HT1080 (cell line): ENCODE measurements at regions not wholly inside any gene's neighbourhood (a gene's known extent, or its start where the extent isn't known, plus 50 kb on each side); places are given as distances from the start of the nearest gene placed in this dataset.
A peak's percentile ranks its signal among the peaks of the same experiment; 100 is the strongest.

Experiments used
- DNase-seq: peaks from one replicate; pipeline ENCODE4 v3.0.0-alpha.2; 2015; ENCODE audit warnings: low read depth

DNA sequence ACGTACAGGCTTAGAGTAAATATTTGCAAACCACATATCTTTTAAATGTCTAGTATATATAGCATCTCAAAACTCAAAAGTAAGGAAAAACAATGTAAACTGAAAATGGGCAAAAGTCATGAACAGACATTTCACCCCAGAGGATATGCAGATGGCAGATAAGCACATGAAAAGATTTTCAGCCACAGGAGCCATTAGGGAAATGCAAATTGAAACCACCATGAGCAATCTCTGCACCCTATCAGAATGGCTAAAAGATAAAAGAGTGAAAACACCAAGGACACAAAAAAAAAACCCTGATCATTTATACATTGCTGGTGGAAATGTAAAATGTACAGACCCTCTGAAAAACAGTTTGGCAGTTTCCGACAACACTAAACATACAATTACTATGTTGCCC, 292.7 kb downstream of the ZNF516 start:
- DNase-seq, result no peak

DNA sequence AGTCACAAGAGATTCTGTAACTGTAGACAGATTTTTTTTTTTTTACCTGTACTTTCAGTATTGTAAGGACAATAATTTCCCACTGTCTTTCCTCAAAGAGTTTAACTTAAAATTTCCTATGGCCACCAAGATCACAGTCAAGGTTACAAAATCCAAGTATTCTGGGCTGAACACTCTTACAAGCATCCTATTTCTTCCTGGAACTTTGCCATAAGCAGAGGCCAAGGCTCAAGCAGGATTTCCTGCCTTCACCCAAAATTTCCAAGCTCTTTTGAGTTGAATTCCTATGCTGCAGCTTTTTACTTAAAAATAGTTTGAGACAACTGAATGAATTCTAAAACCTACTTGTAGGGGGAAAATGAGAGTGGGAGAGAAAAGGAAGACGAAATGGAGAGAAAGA, 299.4 kb downstream of the ZNF516 start:
- no peak for DNase-seq

DNA sequence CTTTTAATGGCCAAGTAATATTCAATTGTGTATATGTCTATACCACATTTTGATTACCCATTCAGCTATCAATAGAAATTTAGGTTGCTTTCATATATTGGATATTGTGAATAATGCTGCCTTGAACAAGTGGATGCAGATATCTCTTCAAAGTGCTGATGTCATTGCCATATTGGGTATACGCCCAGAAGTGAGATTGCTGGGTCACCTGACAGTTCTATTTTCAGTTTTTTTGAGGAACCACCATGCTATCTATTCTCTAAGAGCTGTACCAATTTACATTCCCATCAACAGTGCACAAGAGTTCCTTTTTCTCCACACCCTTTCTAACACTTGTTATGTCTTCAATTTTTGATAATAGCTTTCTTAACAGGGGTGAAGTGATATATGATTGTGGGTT, 306.9 kb downstream of the ZNF516 start:
- DNase-seq, result no peak

DNA sequence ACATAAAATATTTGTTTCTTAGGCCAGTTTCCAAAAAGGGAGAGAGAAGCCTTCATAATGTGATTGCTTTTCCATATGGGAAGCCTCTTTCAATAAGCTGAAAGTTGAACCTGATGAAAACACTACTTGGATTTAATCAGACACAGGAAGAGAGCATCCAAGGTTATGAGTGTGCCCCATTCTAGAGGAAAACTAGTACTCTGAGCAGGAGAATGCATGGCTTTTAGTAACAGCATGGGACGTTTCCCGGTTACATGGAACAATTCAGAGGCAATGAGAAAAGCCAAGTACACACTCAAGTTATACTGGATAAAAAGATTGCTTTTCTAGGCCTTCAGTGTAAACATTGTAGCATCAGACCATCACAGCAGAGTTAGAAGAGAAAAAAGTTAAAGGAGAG, 315.8 kb downstream of the ZNF516 start:
- no peak for DNase-seq

DNA sequence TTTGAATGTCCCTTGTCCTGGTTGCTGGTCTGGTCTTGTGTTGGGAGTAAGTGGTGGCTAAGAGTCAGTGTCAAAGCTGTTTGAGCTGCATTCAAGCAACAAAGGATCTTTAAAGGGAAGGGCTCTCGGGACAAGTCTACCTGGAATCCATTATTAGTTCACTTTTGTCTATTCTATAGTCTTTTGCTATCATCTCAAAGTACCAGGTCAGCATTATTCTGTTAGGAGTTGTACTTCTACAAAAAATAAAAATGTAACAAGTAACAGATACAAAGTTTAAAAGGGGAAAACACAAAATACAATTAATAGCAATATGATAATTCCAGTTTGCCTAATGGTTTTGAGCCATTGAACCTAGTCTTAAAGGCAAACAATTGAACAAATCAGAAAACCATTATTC, 317.9 kb downstream of the ZNF516 start:
- DNase-seq, result no peak

DNA sequence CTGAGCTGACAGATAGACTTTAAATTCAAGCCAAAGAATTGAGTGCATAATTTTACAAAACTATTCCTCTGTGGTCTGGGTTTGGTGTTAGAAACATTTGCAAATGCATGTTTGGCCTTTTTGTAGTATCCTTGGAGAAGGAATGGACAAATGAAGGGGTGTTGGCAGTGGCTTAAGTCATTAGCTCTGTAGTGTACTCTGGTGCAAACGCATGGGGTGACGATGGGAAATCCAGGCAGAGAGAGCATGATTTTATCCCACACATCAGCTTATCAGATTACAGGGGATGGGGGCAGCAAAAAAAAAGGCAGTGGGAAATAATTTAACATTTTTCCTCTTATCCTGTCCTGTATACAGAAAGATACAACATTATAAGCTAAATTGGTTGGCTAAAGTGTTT, 320.6 kb downstream of the ZNF516 start:
- no peak for DNase-seq

DNA sequence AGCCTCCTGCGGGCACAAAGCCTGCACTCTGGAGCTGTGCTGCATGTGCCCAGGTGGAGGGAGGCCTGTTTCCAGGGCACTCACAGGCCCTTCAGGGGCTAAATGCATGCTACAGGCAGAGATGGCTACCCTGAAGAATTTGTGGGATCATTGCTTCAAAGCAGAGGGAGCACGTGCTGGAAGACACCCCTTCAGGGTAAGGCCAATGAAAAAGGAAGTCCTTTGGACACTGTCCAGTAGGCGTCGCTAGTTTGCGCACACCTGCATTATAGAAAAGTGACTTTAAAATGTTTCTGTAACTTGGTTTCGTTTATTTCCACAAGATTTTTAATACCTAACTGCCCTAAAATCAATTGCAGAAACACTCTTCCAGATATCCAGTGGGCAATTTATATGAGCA, 325.3 kb downstream of the ZNF516 start:
- no peak for DNase-seq

DNA sequence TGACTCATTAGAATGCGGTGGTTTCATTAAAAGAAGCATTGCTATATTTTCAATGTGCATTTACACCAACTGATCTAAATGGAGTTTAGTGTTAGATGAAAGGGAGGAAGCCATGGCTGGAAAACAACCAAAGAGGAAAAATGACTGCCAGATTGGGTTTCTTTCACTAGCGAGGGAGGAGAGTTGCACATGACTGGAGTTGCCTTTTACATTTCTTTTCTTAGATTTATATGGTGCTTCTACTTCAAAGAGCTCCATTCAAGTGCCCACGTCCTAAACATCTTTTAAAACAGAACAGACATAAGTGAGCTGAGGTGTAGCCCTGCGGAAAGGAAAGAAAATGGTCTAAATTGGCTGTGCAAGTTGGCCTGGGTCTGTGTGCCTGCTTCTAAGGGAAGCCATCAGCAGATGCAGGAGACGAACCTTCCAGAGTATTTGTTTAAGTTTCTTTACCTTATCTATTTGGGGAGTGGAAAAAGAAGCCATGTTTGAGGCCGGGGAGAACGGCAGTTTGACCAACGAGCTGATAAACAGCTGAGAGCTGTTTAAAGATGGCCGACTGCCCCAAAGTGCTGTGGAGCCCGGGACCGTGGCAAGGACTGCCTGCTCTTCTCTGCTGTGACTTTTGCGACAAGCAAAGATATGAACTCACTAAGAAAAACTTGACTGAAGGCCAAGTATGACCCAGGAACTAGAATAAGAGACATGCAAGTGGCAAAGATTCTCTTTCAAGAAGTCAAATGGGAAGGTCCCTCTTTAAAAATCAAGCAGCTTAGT, 327.0 kb downstream of the ZNF516 start:
- DNase-seq, result no peak

DNA sequence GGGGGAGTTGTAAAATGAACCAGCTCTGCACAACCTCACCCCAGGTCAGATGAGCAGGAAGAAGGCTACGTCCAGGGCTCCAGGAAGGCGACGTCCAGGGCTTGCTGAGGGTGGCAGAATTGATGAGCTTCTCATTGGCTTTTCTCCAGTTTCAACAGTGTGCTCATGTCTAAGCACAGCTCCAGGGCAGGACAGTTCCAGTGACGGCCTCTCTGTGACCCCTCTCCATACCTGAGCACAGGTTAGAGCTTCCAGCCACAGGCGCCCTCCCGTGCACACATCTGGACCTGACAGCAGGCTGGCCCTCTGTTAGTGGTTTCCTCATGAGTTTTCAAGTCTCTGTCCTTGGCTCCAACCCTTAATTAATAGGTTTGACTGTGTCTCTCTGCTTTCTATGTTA, 327.6 kb downstream of the ZNF516 start:
- DNase-seq, result no peak

DNA sequence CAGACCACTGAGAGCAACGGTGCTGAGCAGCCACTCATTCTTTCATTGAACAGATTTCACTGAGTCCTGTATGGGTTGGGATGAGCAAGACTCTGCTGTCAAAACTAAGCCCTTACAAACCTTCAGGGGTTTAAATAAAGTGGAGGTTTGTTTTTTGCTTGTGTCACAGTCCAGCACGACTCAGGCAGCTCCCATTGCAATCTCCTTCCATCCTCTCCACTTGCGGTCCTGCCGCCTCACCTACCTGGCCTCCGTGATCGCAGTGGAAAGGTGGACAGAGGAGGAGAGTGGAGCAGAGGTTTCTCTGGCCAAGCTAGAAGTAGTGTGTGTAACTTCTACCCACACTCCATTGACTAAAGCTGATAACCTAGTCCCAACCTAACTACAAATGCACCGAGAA, 332.2 kb downstream of the ZNF516 start:
- no peak for DNase-seq

DNA sequence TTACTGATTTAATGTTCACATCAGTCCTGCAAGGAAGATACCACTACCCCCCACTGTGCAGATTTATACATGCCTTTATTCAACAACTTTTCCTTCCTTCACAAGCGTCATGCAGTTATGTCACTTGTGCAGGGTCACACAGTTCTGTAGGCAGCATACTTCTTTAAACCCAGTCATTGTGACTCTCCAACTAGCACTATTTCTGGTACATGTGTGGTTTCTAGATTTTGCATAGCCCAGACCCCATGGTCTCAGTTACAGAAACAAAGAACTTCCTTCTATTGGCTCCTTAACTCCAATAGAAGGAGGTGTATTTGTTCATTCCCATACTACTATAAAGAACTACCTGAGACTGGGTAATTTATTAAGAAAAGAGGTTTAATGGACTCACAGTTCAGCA, 333.1 kb downstream of the ZNF516 start:
- no peak for DNase-seq

DNA sequence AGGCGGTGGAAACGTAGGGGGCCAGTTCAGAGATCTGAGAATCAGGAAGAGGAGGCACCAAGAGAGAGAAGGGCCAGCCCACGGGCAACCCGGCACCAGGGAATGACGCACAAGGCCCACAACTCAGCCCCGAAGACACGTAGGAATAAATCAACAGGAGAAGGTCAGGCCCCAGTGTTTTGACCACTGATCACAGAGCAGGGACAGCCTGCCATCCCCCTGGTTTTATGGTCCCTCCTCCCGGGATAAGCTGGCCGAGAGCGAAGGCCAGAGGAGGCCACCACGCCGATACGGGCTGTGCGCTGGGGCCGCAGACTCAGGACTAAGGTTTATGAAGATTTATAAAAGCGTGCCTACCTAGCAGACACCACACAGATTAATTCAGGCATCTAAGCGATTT, 341.4 kb downstream of the ZNF516 start:
- no peak for DNase-seq

DNA sequence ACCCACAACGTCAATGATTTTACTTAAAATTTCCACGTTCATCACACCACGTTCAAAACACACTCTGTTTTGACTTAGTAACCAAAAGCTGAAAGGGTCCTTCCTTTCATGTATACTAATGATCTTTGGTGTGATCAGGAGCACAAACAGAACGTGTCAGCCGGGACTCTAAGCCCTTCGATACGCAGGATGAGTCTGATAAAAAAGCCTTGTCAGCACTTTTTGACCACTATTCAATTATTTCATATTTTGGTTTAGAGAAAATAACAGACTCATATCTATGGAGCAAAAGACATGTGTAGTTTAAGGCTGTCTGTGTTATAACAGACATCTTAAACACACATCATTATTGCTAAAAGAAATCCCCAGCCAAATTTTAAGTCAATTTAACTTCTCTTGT, 345.3 kb downstream of the ZNF516 start:
- DNase-seq, result no peak

DNA sequence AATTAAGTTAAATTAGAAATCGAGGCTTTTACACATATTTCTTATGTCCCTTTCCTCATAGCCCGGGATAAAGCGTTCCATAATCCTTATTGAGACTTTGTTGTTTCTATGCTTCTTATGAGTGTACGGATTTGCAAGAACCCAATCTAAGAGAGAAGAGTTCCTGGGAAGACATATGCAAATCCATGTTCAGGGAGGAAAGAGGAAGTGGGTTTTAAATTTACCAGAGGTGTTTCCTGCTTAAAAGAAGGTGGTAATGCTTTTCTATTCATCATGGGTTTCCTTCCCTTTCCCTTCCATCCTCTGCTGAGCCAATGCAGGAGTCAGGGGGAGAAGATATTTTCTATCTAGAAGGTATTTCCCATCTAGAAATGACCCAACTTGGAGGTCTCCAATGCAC, 345.8 kb downstream of the ZNF516 start:
- DNase-seq, result no peak

DNA sequence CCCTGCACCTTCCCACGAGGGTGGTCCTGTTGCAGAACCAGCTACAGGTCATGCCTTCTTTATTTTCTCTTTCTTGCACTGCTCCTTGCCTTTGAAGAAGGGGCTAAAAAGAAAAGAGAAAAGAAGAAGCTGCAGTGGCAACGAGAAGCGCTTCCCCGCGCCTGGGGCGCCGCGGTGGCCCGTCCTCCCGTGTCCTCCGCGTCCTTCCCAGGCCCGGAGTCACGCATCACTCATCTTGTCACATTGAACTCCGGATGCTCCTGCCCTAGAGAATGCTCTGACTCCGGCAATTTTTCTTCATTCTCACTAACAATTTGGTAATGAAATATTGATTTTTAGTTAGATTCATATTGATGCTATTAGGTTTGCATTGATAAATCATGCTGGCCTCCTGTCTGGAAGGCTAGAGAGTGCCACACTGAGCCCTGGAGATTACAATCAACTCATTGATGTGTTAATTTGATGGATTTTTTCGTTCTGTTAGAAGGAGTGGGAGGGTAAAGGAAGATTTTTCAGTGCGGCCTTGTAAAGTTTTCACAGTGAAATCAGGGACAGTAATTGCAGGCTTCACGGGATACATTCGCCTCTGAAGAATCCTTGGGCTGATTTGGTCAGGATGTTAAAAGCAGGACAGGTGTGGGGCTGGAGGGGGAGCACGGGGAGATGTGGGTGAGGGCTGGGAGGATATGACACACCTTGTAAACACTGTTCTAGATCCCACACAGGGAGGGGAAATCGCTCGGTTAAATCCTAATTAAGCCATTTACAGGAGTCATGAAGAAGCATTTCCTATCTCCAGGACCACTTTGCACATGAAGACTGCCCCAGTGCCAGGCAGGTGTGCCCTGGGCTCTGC, 349.3 kb downstream of the ZNF516 start:
- DNase-seq, result no peak

DNA sequence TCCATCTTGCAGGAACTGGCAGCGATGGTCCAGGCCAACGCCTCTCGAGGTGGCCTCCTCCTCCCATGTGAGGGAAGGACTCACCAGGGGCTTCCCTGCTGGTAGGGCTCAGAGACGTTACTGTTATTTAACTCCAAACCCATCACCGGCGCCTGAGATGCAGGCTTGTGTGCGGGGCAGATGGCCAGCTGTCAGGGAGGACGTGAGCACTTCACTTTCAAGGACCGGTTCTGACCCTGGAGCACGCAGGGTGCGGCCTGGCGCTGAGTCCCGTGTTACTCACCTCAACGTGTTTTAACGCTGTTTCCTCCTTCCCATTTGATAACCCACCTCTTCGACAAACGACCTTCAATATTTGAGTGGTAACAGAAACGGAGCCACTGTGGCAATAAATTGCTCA, 350.2 kb downstream of the ZNF516 start:
- DNase-seq, result no peak

DNA sequence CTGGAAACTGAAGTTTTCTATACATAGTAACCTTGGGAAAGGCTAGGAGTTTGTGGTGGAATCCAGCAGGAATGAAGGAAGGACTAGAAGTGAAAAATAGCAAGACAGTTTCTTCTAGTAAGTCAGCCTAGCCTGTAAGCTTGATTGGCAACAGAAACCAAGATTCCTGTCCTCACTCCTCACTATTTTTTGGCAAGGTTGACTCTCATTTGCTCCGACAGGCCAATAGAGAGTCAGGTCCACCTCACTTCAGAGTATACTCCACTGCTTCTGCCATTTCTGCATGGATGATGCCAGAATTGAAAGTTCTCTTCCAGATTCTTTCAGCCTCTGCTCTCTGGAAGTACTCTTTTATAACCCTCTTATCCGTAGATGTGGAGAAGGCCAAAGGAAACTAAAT, 352.4 kb downstream of the ZNF516 start:
- no peak for DNase-seq

DNA sequence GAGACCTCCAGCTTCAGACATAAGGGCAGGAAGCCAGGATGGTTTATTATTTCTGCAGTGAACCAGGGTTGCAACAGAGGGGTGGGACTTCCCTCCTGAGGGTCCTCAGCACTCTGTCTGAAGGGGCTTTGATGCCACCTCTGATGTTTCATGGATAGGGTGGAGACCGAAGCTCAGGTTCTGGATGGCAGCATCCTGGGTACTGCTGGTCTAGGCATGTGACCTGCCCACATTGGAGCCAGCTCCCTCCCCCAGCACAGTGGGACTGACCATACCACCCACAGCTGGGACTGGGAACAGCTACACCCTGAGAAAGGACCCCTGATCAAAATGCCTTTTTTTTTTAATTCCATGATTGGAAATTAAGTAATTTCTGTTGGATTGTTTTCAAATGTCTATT, 355.2 kb downstream of the ZNF516 start:
- no peak for DNase-seq

DNA sequence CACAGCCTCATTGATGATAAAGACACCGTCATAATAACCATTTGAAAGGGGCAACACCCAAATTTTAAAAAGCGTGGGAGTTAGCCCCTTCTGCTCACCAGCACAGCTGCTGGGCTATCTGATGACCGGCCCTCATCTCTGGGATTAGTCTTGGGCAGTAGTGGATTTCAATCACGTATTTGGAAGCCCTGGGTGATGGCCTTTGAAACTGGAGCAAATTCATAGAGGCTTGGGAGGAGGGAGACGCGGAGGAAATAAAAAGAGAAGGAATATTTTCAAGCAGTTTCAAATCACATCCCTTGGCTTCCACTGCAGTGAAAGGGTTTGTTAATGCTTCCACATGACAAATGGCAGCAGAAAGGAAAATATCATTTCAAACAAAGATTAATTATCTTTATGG, 357.8 kb downstream of the ZNF516 start:
- DNase-seq, result no peak

DNA sequence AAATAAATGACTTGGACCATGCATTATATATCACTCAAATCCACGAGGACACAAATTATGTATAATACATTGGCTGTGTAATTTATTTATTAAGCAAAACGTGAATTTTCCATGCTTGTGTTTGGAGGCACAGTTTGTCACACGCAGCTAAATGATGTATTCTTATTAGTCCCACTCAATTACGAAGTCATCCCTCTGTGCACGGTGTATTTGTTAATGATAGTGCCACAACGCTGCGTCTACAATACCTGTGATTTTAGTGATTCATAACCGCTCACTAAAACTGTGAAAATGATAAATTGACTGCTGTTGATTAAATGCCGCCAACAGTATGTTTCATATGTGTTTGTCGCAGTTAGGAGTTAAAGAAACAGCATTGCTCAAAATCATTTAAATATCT, 358.3 kb downstream of the ZNF516 start:
- DNase-seq, result no peak

DNA sequence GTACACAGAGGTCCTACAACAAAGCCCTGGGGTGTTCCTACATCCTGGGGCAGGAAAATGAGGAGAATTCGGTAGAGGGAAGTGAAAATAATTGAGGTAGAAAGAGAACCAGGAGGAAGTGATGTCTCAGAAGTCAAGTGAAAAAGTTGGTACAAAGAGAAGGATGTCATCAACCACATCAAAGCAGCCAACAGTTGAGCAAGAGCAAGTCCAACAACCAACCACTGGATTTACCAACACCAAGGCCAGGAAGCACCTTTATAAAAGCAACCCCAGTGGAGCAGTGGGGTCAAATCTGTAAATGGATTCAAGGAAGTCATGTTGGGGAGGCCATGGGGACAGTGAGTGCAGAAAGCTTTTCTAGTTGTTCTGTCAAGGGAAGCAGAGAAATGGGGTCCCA, 360.4 kb downstream of the ZNF516 start:
- DNase-seq, result peak; percentile 34

DNA sequence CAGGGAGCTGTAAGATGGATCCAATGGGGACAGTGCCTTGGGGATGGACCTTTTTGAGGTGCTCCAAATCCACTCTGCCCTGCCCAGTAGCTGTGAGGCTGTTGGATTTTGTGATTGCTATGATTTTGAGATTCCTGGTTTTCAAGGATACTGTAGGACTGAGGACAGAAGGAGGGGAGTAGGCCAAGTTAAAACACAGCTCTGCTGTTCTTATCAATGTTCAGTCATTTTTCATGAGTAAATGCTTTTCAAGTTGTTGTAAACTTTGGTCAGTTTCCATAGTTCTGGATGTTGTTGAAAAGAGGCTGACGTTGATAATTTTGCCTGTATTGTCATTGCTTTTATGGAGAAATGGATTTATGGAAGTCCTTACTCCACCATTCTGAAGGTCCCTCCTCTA, 361.2 kb downstream of the ZNF516 start:
- no peak for DNase-seq

DNA sequence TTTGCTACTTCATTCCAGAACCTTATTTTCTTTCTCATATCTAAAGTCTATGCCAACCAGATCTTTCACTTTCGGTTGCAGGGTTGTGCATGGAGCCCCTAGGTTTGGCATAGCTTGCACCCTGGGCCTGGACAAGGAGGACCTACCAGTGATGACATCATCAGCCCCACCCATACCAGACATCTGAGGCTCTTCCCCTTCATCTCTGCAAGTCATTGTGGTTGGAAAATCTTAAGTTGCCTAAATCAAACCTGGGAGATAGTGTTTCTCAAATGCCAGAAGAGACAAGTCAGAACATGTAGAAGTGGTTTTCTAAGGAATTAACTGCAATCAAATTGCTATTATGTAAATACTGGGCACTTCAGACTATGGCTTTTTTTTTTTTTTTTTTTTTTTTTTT, 363.3 kb downstream of the ZNF516 start:
- DNase-seq, result peak; percentile 14
